OCI-LY3 (cell line): ENCODE measurements at regions not wholly inside any gene's neighbourhood (a gene's known extent, or its start where the extent isn't known, plus 50 kb on each side); places are given as distances from the start of the nearest gene placed in this dataset.

Source experiments
- H2AFZ ChIP-seq: fragments of 200-600, 300-600 bp; shearing (Covaris generic); 2 replicates; pipeline ENCODE4 v1.6.0; 2014; ENCODE audit warnings: antibody characterized with exemption, low read depth, low read length
- H3K27ac ChIP-seq: fragments of 200-600, 300-600 bp; sonication (generic); 2 replicates; pipeline ENCODE4 v1.5.1; 2014; ENCODE audit warnings: mild to moderate bottlenecking, low read length, moderate library complexity, mixed read lengths
- H3K27me3 ChIP-seq: fragments of 200-600, 300-600 bp; sonication (generic); 2 replicates; pipeline ENCODE4 v1.6.1; 2014; ENCODE audit warnings: low read depth, low read length, mixed read lengths
- H3K36me3 ChIP-seq: fragments of 200-600, 300-600 bp; sonication (generic); replicated peaks from 2 replicates; pipeline ENCODE3; 2014; ENCODE audit warnings: low read depth, low read length, mixed read lengths
- H3K4me1 ChIP-seq: fragments of 300-600, 200-600 bp; sonication (generic); 2 replicates; pipeline ENCODE4 v1.6.1; 2014; ENCODE audit warnings: low read length, mixed read lengths
- H3K4me2 ChIP-seq: fragments of 200-600, 300-600 bp; sonication (generic); 2 replicates; pipeline ENCODE4 v1.6.1; 2014; ENCODE audit warnings: low read length, mixed read lengths
- H3K4me3 ChIP-seq: fragments of 300-600, 200-600 bp; sonication (generic); 2 replicates; pipeline ENCODE4 v1.5.1; 2014; ENCODE audit warnings: antibody characterized with exemption, mild to moderate bottlenecking, low read length, moderate library complexity
- H3K79me2 ChIP-seq: fragments of 300-600, 200-600 bp; shearing (Covaris generic); 2 replicates; pipeline ENCODE4 v1.6.1; 2014; ENCODE audit warnings: mild to moderate bottlenecking, low read length, mixed read lengths
- H3K9ac ChIP-seq: fragments of 300-600, 200-600 bp; shearing (Covaris generic); 2 replicates; pipeline ENCODE4 v1.6.0; 2014; ENCODE audit warnings: mild to moderate bottlenecking, low read length, moderate library complexity
- H3K9me3 ChIP-seq: fragments of 200-600, 300-600 bp; shearing (Covaris generic); 2 replicates; pipeline ENCODE4 v1.6.1; 2014; ENCODE audit warnings: low read length, mixed read lengths; ENCODE audit not compliant: insufficient read depth
- H4K20me1 ChIP-seq: fragments of 200-600, 300-600 bp; sonication (generic); 2 replicates; pipeline ENCODE4 v1.6.1; 2016; ENCODE audit warnings: low read length, mixed read lengths; ENCODE audit not compliant: insufficient read depth
- EZH2phosphoT487 ChIP-seq: fragments of 200-600 bp; shearing (Covaris generic); IDR thresholded peaks from 2 replicates; pipeline ENCODE4 v1.6.1; 2018; ENCODE audit warnings: antibody characterized with exemption, mixed run types, low read depth
- TF ChIP-seq, protein P1 (sequence below): fragments of 200-600, 300-600 bp; sonication (generic); IDR thresholded peaks from 2 replicates; pipeline ENCODE4 v1.5.1; 2014; ENCODE audit warnings: antibody characterized with exemption, low read length, low read depth

DNA sequence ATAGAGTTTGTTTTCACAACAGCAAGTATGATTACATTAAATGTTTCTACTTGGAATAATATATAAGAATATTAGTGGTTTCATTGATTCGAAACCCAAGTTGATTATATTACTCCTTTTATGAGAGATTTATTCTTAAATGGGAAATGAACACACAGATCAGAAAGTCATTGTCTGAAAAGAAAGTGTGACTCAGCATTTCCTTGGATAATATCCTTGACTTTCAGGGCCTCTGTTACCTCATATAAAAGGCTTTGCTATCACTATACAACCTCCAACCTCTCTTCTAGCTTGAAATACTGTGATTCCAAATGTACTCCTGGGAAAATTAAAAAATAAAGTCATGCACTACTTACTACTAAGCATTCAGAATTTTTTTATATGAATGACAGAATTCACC lies 295.3 kb upstream of the LYPLAL1 start:
- Histone ChIP-seq H3K4me3 (no peak overlapping the region), H3K79me2 (no peaks in the 10 kb centered on the region), H3K4me2 (no peak overlapping the region), H3K36me3 (no peaks in the 10 kb centered on the region), H3K9me3 (no peaks in the 10 kb centered on the region), H4K20me1 (no peaks in the 10 kb centered on the region), H3K9ac (no peak overlapping the region), H3K27ac (no peak overlapping the region), H3K4me1 (no peaks in the 10 kb centered on the region), H2AFZ (no peak overlapping the region), H3K27me3 (0 out of 2 replicates have a peak, but pooled peaks cover 3% of the 10 kb centered on the region)
- TF ChIP-seq, protein P1, sequence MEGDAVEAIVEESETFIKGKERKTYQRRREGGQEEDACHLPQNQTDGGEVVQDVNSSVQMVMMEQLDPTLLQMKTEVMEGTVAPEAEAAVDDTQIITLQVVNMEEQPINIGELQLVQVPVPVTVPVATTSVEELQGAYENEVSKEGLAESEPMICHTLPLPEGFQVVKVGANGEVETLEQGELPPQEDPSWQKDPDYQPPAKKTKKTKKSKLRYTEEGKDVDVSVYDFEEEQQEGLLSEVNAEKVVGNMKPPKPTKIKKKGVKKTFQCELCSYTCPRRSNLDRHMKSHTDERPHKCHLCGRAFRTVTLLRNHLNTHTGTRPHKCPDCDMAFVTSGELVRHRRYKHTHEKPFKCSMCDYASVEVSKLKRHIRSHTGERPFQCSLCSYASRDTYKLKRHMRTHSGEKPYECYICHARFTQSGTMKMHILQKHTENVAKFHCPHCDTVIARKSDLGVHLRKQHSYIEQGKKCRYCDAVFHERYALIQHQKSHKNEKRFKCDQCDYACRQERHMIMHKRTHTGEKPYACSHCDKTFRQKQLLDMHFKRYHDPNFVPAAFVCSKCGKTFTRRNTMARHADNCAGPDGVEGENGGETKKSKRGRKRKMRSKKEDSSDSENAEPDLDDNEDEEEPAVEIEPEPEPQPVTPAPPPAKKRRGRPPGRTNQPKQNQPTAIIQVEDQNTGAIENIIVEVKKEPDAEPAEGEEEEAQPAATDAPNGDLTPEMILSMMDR: no peak
- no peak for TF ChIP-seq EZH2phosphoT487

DNA sequence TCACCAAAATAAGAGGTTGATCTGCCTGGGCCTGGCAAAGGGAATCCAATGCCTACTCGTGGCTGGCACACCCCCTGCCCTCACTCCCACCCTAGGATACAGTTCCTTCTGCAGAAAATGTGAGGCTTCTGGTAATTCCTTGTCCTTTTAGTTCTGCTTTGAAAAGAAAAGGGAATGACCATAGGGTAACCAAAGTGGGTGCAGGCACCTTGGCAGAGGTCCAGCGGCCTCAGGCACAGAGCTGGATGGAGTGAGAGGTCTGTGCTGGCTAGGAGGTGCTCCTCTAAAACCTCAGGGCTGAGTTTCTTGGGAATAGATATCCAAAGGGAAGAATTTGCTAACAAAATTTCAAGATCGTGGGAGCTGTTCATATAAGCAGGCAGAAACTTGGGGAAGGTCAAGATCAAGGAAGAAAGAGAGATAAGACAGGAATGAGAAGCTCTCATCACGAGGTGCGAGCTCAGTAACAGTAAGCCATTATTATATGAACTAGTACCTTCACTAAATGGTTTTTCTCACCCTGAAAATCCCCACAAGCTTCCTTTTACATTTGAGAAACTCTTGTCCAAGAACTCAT lies 293.1 kb upstream of the LYPLAL1 start:
- no peak overlapping the region for H2AFZ ChIP-seq
- no peaks in the 10 kb centered on the region for H3K79me2 ChIP-seq
- no peaks in the 10 kb centered on the region for H3K36me3 ChIP-seq
- no peaks in the 10 kb centered on the region for H3K9me3 ChIP-seq
- H3K27ac ChIP-seq: no peak overlapping the region
- H3K4me3 ChIP-seq: no peak overlapping the region
- H3K4me1 ChIP-seq: no peaks in the 10 kb centered on the region
- no peaks in the 10 kb centered on the region for H4K20me1 ChIP-seq
- no peak for TF ChIP-seq EZH2phosphoT487
- TF ChIP-seq, protein P1: no peak
- H3K4me2 ChIP-seq: no peak overlapping the region
- no peak overlapping the region for H3K9ac ChIP-seq
- H3K27me3 ChIP-seq: 0 out of 2 replicates have a peak, but pooled peaks cover 3% of the 10 kb centered on the region

DNA sequence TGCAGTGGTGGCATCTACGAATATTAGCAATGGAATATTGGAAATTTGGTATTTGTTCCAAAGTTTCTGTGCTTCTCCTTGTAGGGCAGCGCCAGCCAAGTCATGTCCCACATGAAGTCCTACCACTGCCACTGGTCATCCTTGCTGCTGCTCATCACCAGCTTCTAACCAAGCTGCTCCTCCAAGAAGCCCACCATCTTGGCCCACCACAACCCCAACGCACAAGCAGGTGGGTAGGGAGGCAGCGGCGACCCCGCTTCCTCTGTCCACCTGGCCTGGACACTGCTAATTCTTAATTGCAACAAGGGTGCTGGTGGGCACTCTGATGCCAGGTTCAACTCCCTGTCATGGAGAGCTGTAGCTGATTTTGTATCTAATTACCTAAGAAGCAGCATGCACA lies 291.2 kb upstream of the LYPLAL1 start:
- Histone ChIP-seq H3K4me3 (no peak overlapping the region), H3K4me1 (no peaks in the 10 kb centered on the region), H3K27ac (no peak overlapping the region), H3K9me3 (no peaks in the 10 kb centered on the region), H3K27me3 (no peaks in the 10 kb centered on the region), H3K36me3 (no peaks in the 10 kb centered on the region), H3K79me2 (no peaks in the 10 kb centered on the region), H2AFZ (no peak overlapping the region), H4K20me1 (no peaks in the 10 kb centered on the region), H3K4me2 (no peak overlapping the region), H3K9ac (no peak overlapping the region)
- TF ChIP-seq, protein P1: no peak
- TF ChIP-seq EZH2phosphoT487: no peak

DNA sequence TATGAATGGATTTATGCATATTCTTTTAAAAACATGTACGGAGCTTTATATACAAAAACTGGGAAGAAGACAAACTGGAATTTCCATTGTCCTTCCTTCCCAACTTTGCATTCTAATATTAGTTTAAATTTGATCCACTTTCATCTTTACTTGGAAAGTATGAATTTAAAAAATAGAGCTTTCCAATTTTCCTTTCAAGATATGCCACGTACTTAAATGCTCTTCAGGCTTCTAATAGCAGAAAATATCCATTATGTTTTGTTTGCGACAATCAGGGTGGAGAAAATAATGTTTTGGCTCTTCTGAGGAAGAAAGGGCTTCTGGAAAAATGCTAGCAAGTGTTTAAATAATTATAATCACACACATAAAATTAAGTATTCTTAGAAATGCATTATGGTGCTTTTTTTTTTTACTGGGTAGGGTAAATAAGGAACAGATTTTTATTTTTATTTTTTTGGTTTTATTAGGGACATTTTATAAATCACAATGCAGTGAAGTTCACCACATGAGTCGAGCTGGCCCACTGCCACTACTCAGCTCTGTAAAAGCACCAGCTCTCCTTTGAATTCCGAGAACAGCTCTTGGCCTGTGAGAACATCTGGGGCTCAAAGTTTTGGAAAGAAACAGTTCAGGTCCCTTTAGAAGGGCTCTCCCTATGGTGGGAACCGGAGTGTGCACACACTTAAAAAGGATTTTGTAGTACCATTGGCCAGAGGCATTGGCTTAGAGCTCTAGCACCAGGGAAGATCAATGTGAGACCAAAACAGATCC lies 287.4 kb upstream of the LYPLAL1 start:
- TF ChIP-seq EZH2phosphoT487: no peak
- TF ChIP-seq, protein P1: no peak
- Histone ChIP-seq H3K9me3 (no peaks in the 10 kb centered on the region), H3K27ac (no peak overlapping the region), H3K27me3 (no peaks in the 10 kb centered on the region), H2AFZ (no peak overlapping the region), H3K4me2 (no peak overlapping the region), H3K4me3 (no peak overlapping the region), H3K36me3 (no peaks in the 10 kb centered on the region), H4K20me1 (no peaks in the 10 kb centered on the region), H3K9ac (no peak overlapping the region), H3K4me1 (no peaks in the 10 kb centered on the region), H3K79me2 (no peaks in the 10 kb centered on the region)
